Liver (tissue), 8 donors: ENCODE measurements at regions not wholly inside any gene's neighbourhood (a gene's known extent, or its start where the extent isn't known, plus 50 kb on each side); places are given as distances from the start of the nearest gene placed in this dataset.

Experiments used
- DNase-seq: peaks from one replicate; pipeline ENCODE4 v3.0.0-alpha.2; 2017; ENCODE audit warnings: low spot score
- H3K27ac ChIP-seq, 2 donors: one replicate each; pipeline ENCODE4 v1.7.0; 2013; ENCODE audit warnings: inconsistent platforms in 2 of 2, low read length in 2 of 2, control low read depth in 1 of 2, low read depth in 1 of 2, mild to moderate bottlenecking in 1 of 2
- H3K27me3 ChIP-seq, 4 donors: one replicate each; pipeline versions ENCODE4 v1.6.1 to v1.7.0; 2013; ENCODE audit warnings: low read length in 3 of 4, inconsistent platforms in 1 of 4, mild to moderate bottlenecking in 1 of 4, moderate library complexity in 1 of 4; ENCODE audit not compliant: control insufficient read depth in 4 of 4, insufficient read depth in 4 of 4
- H3K36me3 ChIP-seq, 4 donors: one replicate each; pipeline versions ENCODE4 v1.6.1 to v1.7.0; 2013; ENCODE audit warnings: low read length in 3 of 4, mild to moderate bottlenecking in 3 of 4, low read depth in 1 of 4, moderate library complexity in 1 of 4; ENCODE audit not compliant: control insufficient read depth in 4 of 4, insufficient read depth in 3 of 4
- H3K4me1 ChIP-seq, 4 donors: one replicate each; pipeline versions ENCODE4 v1.6.1 to v1.7.0; 2013; ENCODE audit warnings: low read length in 3 of 4, mild to moderate bottlenecking in 3 of 4, moderate library complexity in 1 of 4; ENCODE audit not compliant: control insufficient read depth in 4 of 4, insufficient read depth in 4 of 4
- H3K4me3 ChIP-seq, 3 donors: one replicate each; pipeline versions ENCODE4 v1.6.1 to v1.7.0; 2013; ENCODE audit warnings: low read length in 3 of 3, control low read depth in 1 of 3, low read depth in 1 of 3, mild to moderate bottlenecking in 1 of 3
- H3K9ac ChIP-seq, 2 donors: one replicate each; pipeline ENCODE4 v1.7.0; 2013; ENCODE audit warnings: low read length in 2 of 2, mild to moderate bottlenecking in 2 of 2, moderate library complexity in 2 of 2, control low read depth in 1 of 2, low read depth in 1 of 2
- H3K9me3 ChIP-seq, 4 donors: one replicate each; pipeline versions ENCODE4 v1.6.1 to v1.7.0; 2013; ENCODE audit warnings: low read length in 3 of 4; ENCODE audit not compliant: control insufficient read depth in 4 of 4
- EGR1 ChIP-seq, 2 donors: IDR thresholded peaks; 2 replicates each; pipeline ENCODE4 v1.6.1; 2016 to 2018; ENCODE audit warnings: antibody characterized with exemption in 2 of 2, low read depth in 2 of 2
- FOXA1 ChIP-seq: IDR thresholded peaks from 2 replicates; pipeline ENCODE4 v1.6.1; 2016; ENCODE audit warnings: antibody characterized with exemption
- FOXA2 ChIP-seq: IDR thresholded peaks from 2 replicates; pipeline ENCODE4 v1.6.1; 2016; ENCODE audit warnings: antibody characterized with exemption
- GABPA ChIP-seq, 2 donors: IDR thresholded peaks in 1 of 2; conservative IDR thresholded peaks in 1 of 2; 2 replicates each; pipeline ENCODE4 v1.6.1; 2016; ENCODE audit warnings: antibody characterized with exemption in 2 of 2, mild to moderate bottlenecking in 1 of 2, moderate library complexity in 1 of 2
- HNF4A ChIP-seq, 2 donors: conservative IDR thresholded peaks; 2 replicates each; pipeline ENCODE4 v1.6.1; 2016; ENCODE audit warnings: antibody characterized with exemption in 2 of 2, mild to moderate bottlenecking in 2 of 2
- HNF4G ChIP-seq: IDR thresholded peaks from 2 replicates; pipeline ENCODE4 v1.6.1; 2016; ENCODE audit warnings: antibody characterized with exemption
- JUND ChIP-seq, 2 donors: IDR thresholded peaks; 2 replicates each; pipeline ENCODE4 v1.6.1; 2016; ENCODE audit warnings: antibody characterized with exemption in 2 of 2
- NR2F2 ChIP-seq: IDR thresholded peaks from 2 replicates; pipeline ENCODE4 v1.6.1; 2016; ENCODE audit warnings: antibody characterized with exemption
- RAD21 ChIP-seq, 2 donors: IDR thresholded peaks; 2 replicates each; pipeline ENCODE4 v1.6.1; 2016; ENCODE audit warnings: antibody characterized with exemption in 2 of 2, mild to moderate bottlenecking in 2 of 2
- RXRA ChIP-seq, 2 donors: IDR thresholded peaks; 2 replicates each; pipeline ENCODE4 v1.6.1; 2017 to 2018; ENCODE audit warnings: antibody characterized with exemption in 2 of 2, mild to moderate bottlenecking in 1 of 2
- SP1 ChIP-seq: IDR thresholded peaks from 2 replicates; pipeline ENCODE4 v1.6.1; 2018; ENCODE audit warnings: antibody characterized with exemption, mild to moderate bottlenecking
- YY1 ChIP-seq: IDR thresholded peaks from 2 replicates; pipeline ENCODE4 v1.6.1; 2016; ENCODE audit warnings: antibody characterized with exemption, mild to moderate bottlenecking
- ZBTB33 ChIP-seq: IDR thresholded peaks from 2 replicates; pipeline ENCODE4 v1.6.1; 2016; ENCODE audit warnings: antibody characterized with exemption
- WGBS: extraction: QIAGEN DNeasy Blood & Tissue Kit; methylation state at CpG from one replicate; pipeline ENCODE4 v1.1.7; 2013; 5-methylcytosine and 5-hydroxymethylcytosine counted together
- TF ChIP-seq, protein P1 (sequence below): fragments of 150-350 bp; IDR thresholded peaks from 2 replicates; pipeline ENCODE4 v1.5.1; 2017; ENCODE audit warnings: improper control_type of control experiment, low read depth, low read length; ENCODE audit not compliant: missing input control
- TF ChIP-seq, protein P2 (sequence below): IDR thresholded peaks from 2 replicates; pipeline ENCODE4 v1.6.1; 2016; ENCODE audit warnings: antibody characterized with exemption
- donor health status: healthy.
- donor health status: healthy.
- donor health status: healthy.
- donor health status: healthy.
- donor health status: healthy.

DNA sequence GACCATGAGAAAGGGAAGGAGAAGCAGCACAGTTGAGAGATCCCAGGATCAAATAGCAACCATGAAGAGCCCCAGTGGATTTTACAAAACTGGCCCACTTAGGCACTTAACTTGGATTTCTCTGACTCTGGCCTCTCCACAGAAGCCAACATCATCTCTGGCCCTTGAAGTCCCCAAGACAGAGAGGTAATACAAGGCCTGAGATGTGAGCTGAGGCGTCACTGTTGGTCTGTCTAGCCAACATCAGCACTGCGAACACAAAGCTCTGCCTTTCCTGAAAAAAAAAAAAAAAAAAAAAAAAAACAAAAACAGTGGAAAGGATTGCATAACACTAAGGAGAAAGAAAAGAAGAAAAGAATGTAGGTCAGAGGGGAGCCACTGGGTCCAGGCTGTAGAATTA, 378.3 kb downstream of the BRINP1 start:
- 79% methylated on average over 2 of the region's 2 CpGs for WGBS
- no peak for DNase-seq
- peaks cover 0 to 13% (median 8%) of the 10 kb centered on the region in 4 donors for H3K4me1 ChIP-seq
- H3K27ac ChIP-seq = no peak overlapping the region
- no peaks in the 10 kb centered on the region for H3K27me3 ChIP-seq
- TF ChIP-seq FOXA1 (no peak), GABPA (IDR thresholded peaks at IDR 0.05 in 1 of 2, conservative IDR thresholded peaks at IDR 0.05 in 1 of 2) (no peak), HNF4G (no peak), NR2F2 (no peak), HNF4A (conservative IDR thresholded peaks at IDR 0.05) (no peak), SP1 (no peak), RAD21 (IDR thresholded peaks at IDR 0.05) (no peak), EGR1 (IDR thresholded peaks at IDR 0.05; ENCODE audit: low read depth in 2 of 2) (no peak)
- TF ChIP-seq, protein P1, sequence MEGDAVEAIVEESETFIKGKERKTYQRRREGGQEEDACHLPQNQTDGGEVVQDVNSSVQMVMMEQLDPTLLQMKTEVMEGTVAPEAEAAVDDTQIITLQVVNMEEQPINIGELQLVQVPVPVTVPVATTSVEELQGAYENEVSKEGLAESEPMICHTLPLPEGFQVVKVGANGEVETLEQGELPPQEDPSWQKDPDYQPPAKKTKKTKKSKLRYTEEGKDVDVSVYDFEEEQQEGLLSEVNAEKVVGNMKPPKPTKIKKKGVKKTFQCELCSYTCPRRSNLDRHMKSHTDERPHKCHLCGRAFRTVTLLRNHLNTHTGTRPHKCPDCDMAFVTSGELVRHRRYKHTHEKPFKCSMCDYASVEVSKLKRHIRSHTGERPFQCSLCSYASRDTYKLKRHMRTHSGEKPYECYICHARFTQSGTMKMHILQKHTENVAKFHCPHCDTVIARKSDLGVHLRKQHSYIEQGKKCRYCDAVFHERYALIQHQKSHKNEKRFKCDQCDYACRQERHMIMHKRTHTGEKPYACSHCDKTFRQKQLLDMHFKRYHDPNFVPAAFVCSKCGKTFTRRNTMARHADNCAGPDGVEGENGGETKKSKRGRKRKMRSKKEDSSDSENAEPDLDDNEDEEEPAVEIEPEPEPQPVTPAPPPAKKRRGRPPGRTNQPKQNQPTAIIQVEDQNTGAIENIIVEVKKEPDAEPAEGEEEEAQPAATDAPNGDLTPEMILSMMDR = no peak
- no peak overlapping the region for H3K4me3 ChIP-seq
- no peaks in the 10 kb centered on the region for H3K36me3 ChIP-seq
- no peaks in the 10 kb centered on the region for H3K9me3 ChIP-seq
- H3K9ac ChIP-seq = no peak overlapping the region

DNA sequence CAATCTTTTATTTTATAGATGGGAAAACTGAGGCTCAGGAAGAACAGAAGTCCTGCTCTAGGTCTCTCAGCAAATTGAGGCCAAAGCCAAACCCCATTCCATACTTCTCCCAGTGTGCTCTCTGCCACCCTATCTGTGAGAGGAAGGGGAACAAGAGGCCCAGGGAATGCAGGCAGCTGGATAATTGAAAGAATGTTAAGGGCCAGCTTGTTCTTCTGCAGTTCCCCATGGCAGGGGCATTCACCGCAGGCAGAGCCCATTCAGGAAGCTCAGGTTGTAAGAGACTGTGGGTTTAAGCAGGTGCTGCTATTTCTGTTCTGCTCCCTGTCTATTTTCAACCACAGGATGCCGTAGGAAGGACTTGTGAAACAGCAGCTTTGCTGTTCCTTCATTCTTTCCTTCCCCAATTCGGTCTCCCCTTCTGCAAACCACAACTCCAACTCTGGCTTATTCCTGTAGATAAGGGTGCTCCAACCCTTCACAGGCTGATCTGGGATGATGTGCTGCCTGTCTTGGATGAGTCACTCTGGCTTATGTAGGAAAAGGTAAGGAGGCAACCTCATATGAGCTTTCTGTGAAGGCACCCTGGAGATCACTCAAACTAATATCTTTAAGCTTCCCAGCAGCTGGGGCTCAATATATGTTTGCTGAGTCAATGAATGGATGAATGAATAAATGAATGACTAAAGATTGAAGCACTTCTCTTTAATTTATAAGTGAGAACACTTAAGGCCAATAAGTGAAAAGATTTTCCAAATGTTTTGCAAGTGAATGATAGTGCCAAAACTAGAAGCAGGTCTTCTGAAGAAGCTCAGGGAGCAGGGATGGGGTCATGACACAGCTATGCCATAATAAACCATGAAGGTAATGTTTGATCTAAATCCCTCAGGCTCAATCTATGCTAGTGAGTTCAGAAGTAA, 377.6 kb downstream of the BRINP1 start:
- Histone ChIP-seq H3K27ac (no peak overlapping the region), H3K27me3 (no peaks in the 10 kb centered on the region), H3K9me3 (no peaks in the 10 kb centered on the region), H3K36me3 (no peaks in the 10 kb centered on the region), H3K4me1 (peaks cover 0 to 13% (median 8%) of the 10 kb centered on the region in 4 donors), H3K4me3 (no peak overlapping the region), H3K9ac (no peak overlapping the region)
- no peak for DNase-seq
- TF ChIP-seq JUND (IDR thresholded peaks at IDR 0.05) = no peak
- TF ChIP-seq FOXA1 = no peak
- no peak for TF ChIP-seq SP1
- TF ChIP-seq, protein P2, sequence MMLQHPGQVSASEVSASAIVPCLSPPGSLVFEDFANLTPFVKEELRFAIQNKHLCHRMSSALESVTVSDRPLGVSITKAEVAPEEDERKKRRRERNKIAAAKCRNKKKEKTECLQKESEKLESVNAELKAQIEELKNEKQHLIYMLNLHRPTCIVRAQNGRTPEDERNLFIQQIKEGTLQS = no peak
- TF ChIP-seq RAD21 (IDR thresholded peaks at IDR 0.05) = no peak
- no peak for TF ChIP-seq GABPA (IDR thresholded peaks at IDR 0.05 in 1 of 2, conservative IDR thresholded peaks at IDR 0.05 in 1 of 2)
- TF ChIP-seq FOXA2 = no peak
- TF ChIP-seq HNF4G = no peak
- TF ChIP-seq RXRA (IDR thresholded peaks at IDR 0.05) = no peak
- no peak for TF ChIP-seq NR2F2
- TF ChIP-seq YY1 = no peak
- TF ChIP-seq ZBTB33 = no peak
- TF ChIP-seq EGR1 (IDR thresholded peaks at IDR 0.05; ENCODE audit: low read depth in 2 of 2) = no peak
- WGBS = 69% methylated on average over 3 of the region's 3 CpGs
